Esophagus squamous epithelium (tissue), 5 donors: ENCODE measurements at regions not wholly inside any gene's neighbourhood (a gene's known extent, or its start where the extent isn't known, plus 50 kb on each side); places are given as distances from the start of the nearest gene placed in this dataset.

ENCODE experiments used
- DNase-seq: peaks from one replicate; lab custom pipeline; 2025; lab: John Stamatoyannopoulos, UW
- H3K27ac ChIP-seq, 4 donors: fragments of 200-600 bp; sonication (generic); one replicate each; pipeline ENCODE4 v1.5.1; 2016 to 2019; ENCODE audit warnings: mild to moderate bottlenecking in 1 of 4
- H3K27me3 ChIP-seq, 4 donors: fragments of 200-600 bp; sonication (generic); 1 replicate in 3 of 4; 2 replicates in 1 of 4; pipeline versions ENCODE4 v1.5.1 to v1.6.0; 2017 to 2021; ENCODE audit warnings: antibody characterized with exemption in 1 of 4
- H3K36me3 ChIP-seq, 3 donors: fragments of 200-600 bp; sonication (generic); one replicate each; pipeline ENCODE4 v1.5.1; 2016 to 2019
- H3K4me1 ChIP-seq, 3 donors: fragments of 200-600 bp; sonication (generic); one replicate each; pipeline ENCODE4 v1.5.1; 2017 to 2019
- H3K4me3 ChIP-seq, 4 donors: fragments of 200-600 bp; sonication (generic); 1 replicate in 3 of 4; 2 replicates in 1 of 4; pipeline ENCODE4 v1.5.1; 2016 to 2019; ENCODE audit warnings: mild to moderate bottlenecking in 2 of 4, moderate library complexity in 1 of 4
- H3K9me3 ChIP-seq, 3 donors: fragments of 200-600 bp; sonication (generic); one replicate each; pipeline ENCODE4 v1.5.1; 2016 to 2019
- CTCF ChIP-seq, 6 experiments: fragments of 450-650 bp in 4 of 6; fragments of 200-600 bp in 2 of 6; sonication (generic) in 2 of 6; IDR thresholded peaks; one replicate each; pipeline ENCODE4 v1.5.1; 2016 to 2019; ENCODE audit warnings: antibody characterized with exemption in 6 of 6, mild to moderate bottlenecking in 4 of 6, moderate library complexity in 4 of 6
- POLR2A ChIP-seq, 4 donors: fragments of 450-650 bp; IDR thresholded peaks; one replicate each; pipeline ENCODE4 v1.6.1; 2017; ENCODE audit warnings: antibody characterized with exemption in 4 of 4, mild to moderate bottlenecking in 4 of 4, moderate library complexity in 3 of 4
- WGBS, 2 donors: methylation state at CpG; one replicate each; pipeline ENCODE4 v1.1.5; 2018; 5-methylcytosine and 5-hydroxymethylcytosine counted together
- intact Hi-C: fragments of 100-400 bp; cut with DNase I; formaldehyde crosslinking; loops from one replicate; pipeline ENCODE4 v1.15.0; 2022
- donor health status: DM: yes; HTN: yes; CAD: no.

GRCh38 chr22:44422746-44423380 lies 75.2 kb downstream of the RTL6 start:
- WGBS, 2 donors, result 46 to 68% methylated on average over 11 to 12 of the region's 12 CpGs
- DNase-seq, result no peak
- no peaks in the 10 kb centered on the region for H3K36me3 ChIP-seq
- intact Hi-C loops, result no loop called here
- no peaks in the 10 kb centered on the region for H3K4me1 ChIP-seq
- peaks cover 0 to 80% (median 0%) of the 10 kb centered on the region in 4 donors for H3K27me3 ChIP-seq
- no peak overlapping the region for H3K4me3 ChIP-seq
- no peak for TF ChIP-seq POLR2A (IDR thresholded peaks at IDR 0.05)
- TF ChIP-seq CTCF (IDR thresholded peaks at IDR 0.05), result no peak
- H3K27ac ChIP-seq, result no peak overlapping the region
- peaks cover 0 to 15% (median 0%) of the 10 kb centered on the region in 3 donors for H3K9me3 ChIP-seq

GRCh38 chr22:44419429-44419828 lies 78.6 kb downstream of the RTL6 start:
- H3K4me3 ChIP-seq, result no peak overlapping the region
- no peaks in the 10 kb centered on the region for H3K36me3 ChIP-seq
- H3K9me3 ChIP-seq, result peaks cover 0 to 15% (median 0%) of the 10 kb centered on the region in 3 donors
- DNase-seq, result no peak
- intact Hi-C loops, result no loop called here
- peaks cover 0 to 53% (median 0%) of the 10 kb centered on the region in 4 donors for H3K27me3 ChIP-seq
- TF ChIP-seq POLR2A (IDR thresholded peaks at IDR 0.05) (no peak), CTCF (IDR thresholded peaks at IDR 0.05) (no peak)
- 64 to 86% methylated on average over 1 of the region's 1 CpG for WGBS, 2 donors
- H3K4me1 ChIP-seq, result no peaks in the 10 kb centered on the region
- H3K27ac ChIP-seq, result no peak overlapping the region

- DNase-seq, result no peak
- intact Hi-C loops, result no loop called here
- 84 to 94% methylated on average over 11 of the region's 11 CpGs for WGBS, 2 donors
These were observed 84.8 kb downstream of the RTL6 start for GRCh38 chr22:44413211-44413610.

GRCh38 chr22:44412136-44412731 lies 85.8 kb downstream of the RTL6 start:
- WGBS, 2 donors, result 90% methylated on average over 2 of the region's 19 CpGs; no CpG with 5 or more reads in 1 of the 2 donors
- intact Hi-C loops, result no loop called here
- TF ChIP-seq POLR2A (IDR thresholded peaks at IDR 0.05), result no peak
- TF ChIP-seq CTCF (IDR thresholded peaks at IDR 0.05), result no peak
- H3K27me3 ChIP-seq, result peaks cover 0 to 58% (median 0%) of the 10 kb centered on the region in 4 donors
- no peaks in the 10 kb centered on the region for H3K9me3 ChIP-seq
- peaks cover 0 to 18% (median 5%) of the 10 kb centered on the region in 3 donors for H3K4me1 ChIP-seq
- no peak overlapping the region for H3K27ac ChIP-seq
- DNase-seq, result no peak
- H3K36me3 ChIP-seq, result no peaks in the 10 kb centered on the region
- H3K4me3 ChIP-seq, result no peak overlapping the region

More at GRCh38 chr22:44413211-44413610, 84.8 kb downstream of the RTL6 start:
- H3K9me3 ChIP-seq, result no peaks in the 10 kb centered on the region
- peaks cover 0 to 18% (median 5%) of the 10 kb centered on the region in 3 donors for H3K4me1 ChIP-seq
- H3K36me3 ChIP-seq, result no peaks in the 10 kb centered on the region
- no peak overlapping the region for H3K4me3 ChIP-seq
- H3K27ac ChIP-seq, result no peak overlapping the region
- peaks cover 0 to 54% (median 0%) of the 10 kb centered on the region in 4 donors for H3K27me3 ChIP-seq
- no peak for TF ChIP-seq CTCF (IDR thresholded peaks at IDR 0.05)
- TF ChIP-seq POLR2A (IDR thresholded peaks at IDR 0.05), result no peak
